ENCODE measurements at regions not wholly inside any gene's neighbourhood (a gene's known extent, or its start where the extent isn't known, plus 50 kb on each side); places are given as distances from the start of the nearest gene placed in this dataset.
"Not testable (repeated sequence)": the region's sequence is repeated elsewhere in the genome, so short reads cannot be mapped to it uniquely, and the experiment has no call there.

DNA sequence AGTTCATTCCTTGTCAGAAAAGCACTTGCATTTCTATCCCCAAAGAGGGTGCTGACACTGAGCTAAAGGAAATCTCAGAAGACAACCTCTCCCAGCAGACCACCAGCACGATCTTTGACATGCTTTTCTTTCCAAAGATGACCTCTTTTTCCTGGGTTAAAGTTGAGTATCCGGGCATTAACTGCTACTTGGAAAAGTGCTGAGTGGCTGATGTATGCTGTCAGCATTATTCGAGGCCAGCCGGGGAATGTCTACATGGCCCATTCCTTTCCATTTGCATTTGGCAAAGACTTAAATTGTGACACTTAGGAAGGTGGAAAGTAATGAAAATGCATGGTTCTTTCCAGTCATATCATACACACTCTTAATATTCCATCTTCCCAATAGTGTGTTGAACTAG, 90.6 kb upstream of the SKAP2 start:
- DNase-seq: no peak

DNA sequence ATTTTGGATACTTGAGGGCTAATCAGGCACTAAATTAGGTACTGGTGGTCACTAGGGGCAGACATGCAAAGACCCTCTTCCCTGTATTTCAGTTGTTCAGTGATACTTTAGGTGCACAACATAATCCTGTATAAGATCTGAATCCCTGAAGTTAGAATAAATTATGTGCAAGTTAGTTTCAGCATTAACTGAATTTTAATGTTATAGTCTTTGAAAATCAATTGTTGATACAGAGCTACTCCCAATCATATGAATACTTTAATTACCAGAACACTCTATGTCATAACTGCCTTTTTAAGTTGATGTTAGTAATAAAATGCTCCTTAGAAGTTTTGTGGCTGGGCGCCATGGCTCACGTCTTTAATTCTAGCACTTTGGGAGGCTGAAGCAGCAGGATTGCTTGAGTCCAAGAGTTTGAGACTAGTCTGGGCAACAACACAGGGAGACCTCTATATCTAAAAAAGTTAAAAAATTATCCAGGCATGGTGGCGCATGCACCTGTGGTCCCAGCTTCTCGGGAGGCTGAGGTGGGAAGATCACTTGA, 87.1 kb upstream of the SKAP2 start:
- no peak for DNase-seq

DNA sequence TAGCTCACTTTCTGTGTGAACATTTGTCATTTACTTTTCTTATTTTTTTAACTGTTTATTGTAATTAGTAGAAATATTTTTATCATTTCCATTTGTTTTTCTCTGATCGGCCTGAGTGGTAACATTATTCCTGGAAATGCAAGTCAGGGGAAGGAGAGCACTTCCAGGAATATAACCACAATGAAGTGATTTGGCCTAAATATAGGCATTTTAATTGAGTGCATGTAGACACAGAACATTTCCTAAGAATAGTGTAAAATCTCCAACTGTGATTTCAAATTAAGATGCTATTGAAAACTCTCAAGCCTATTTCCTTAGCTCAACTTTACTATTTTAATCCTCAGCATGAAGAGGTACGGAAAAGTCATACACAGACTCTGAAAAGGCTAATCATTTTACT, 86.5 kb upstream of the SKAP2 start:
- no peak for DNase-seq

DNA sequence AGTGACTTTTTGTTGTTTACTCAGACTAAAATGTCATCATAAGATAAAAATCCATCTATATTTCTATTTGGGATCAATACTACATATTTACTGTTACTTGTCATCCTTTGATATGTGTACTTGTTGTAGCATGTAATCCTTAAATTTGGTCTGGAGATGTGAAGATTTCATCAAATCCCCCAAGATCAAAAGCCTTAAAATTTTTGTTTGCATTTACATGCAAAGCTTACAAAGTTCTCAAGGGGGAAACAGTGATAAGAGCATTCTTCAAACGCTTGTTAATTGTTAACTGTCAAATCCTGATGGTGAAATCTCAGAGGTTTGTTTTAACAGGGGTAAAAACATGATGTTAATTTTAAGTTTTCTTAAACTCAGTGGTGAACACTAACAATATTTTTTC, 84.9 kb upstream of the SKAP2 start:
- DNase-seq: no peak

DNA sequence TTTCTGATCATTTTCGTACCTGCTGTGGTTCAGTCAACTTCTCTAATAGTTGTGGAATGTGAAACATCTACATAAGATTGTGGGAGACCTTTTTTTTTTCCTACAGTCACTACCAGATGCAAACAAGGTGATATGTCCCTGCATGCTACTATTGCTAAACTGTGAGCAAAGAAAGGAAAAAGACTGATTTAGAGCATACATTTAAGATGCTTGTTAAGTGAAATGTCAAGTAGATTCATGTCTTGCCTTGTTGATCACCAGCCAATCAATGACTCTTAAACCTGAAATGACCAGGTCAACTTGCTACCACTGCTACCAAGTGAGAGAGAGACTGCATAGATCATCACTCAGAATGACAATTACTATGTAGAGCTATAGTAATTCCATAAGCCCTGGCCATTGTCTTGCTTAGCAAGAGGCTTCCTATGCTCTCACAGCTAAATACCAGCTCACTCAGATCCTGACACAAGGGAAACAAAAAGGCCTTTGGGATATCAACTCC, 84.3 kb upstream of the SKAP2 start:
- peak in 1 of 2 experiments; percentile 2 for DNase-seq

DNA sequence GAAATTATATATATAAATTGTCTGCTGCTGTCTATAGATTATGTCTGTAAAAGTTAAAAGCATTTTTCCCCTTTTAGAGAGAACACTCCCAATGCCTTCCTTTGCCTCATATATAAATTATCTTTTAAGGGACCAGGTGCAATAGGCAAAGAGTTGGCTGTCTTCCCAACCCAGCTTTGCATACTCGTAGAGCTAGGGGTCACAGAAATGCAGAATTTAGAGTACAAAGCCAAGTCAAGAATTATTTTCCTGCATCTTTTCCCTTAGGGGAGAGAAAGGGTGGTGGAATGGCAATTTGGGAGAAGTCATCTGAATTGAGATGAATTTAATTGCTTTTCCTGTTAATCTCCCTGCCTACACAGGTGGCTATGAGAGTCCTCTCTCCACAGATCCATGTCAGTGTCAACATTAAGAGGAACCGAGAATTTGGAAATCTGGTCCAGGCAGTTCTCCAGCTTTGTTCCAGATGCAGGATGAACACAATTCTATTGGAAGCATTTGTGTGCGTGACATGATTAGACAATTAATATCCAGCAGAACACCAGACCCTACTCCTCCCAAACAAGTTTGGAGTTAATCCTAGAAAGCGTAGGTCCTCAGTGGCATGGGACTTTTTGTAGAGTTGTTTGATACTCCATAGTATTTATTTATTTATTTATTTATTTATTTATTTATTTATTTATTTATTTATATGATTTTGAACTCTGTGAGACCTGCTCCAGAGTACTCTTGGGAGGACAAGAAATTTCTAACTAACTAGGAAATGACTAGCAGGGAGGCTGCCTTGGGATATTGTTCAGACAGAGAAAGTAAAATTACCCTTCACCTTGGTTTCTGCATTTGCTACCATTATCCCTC, 80.3 kb upstream of the SKAP2 start:
- DNase-seq: peak; percentile 7 to 43

DNA sequence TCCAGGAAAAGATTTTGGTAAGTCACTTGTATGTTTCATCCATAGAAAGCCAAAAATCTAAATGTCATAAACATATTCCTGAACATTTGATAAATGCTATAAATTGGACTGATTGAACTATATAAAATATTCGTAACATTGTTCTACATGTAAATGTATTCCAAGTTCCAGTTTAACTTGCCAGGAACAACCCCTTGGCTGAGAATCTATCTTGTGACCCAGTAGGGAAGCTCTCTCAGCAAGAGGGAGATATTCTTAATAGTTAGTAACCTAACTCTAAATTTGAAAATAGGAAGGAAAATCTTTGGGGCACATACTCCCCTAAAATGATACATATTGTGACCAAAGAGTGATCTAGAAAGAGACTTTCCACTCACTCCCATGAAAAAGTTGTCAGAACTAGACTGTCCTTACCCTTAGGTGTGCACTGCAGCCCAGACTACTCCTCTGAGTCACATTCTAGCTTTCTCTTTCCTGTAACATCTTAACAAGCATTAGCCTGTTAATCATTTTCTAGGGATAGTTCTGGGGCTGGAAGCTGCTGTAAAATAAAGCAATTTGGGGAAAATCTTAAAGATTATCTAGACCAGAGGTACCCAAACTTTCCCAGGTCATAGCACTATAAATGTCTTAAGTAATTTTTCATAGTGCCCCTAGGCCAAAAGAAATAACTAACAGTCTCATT, 73.7 kb upstream of the SKAP2 start:
- DNase-seq: no peak

DNA sequence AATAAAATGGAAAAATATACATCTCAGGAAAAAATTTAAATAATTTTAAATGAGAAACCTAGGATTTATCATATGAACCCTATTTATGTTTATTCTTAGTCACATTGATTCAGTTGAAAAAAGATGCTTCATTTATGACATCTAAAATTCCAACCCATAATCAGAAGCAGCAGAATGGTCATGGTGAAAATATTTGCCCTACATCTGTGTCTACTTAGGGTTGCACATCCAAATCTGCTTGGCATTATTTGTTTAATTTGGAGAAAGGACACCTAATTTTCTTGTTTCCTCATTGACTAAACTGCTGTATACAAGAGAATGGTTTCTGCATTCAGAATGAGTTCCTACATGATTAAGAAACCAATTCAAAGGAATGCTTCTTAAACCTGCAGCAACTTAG, 72.9 kb upstream of the SKAP2 start:
- no peak for DNase-seq

DNA sequence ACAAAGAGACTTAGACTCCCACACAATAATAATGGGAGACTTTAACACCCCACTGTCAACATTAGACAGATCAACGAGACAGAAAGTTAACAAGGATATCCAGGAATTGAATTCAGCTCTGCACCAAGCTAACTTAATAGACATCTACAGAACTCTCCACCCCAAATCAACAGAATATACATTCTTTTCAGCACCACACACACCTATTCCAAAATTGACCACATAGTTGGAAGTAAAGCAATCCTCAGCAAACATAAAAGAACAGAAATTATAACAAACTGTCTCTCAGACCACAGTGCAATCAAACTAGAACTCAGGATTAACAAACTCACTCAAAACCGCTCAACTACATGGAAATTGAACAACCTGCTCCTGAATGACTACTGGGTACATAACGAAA, 68.2 kb upstream of the SKAP2 start:
- DNase-seq: not testable (repeated sequence)

DNA sequence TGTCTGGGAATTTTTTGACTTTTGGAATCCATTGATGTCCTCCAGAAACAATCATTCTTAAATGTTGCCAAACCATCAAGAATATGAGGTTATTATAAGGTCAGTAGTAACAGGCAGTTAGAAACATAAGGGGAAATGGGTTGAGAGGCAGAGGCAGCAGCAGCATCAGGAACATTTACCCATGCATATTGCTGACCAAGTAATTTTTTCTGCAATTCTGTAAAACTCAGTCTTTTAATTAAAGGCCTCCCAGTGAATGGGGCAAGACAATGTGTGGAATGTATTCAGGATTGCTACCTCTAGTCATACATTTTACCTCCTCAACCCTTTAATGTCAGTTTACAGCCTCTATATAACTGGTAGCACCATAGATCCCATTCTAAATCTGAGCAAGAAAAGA, 66.5 kb upstream of the SKAP2 start:
- no peak for DNase-seq

DNA sequence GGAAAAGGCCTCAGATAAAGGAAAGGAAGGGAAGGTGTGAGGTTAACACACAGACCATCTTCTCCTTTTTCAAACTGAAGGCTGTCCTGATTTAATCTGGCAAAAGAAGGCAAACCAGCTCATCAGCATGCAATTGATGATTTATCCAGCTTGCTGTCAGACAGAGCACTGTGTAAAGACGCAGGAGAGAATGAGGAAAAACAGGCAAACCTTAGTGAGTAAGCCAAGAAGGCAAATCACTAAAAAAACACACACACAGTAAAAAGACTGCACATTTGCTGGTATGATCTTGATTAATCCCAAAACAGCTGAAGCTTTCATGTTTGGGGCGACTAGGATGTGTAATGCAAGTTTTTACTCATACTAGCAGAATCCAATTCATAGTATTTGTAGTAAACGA, 65.8 kb upstream of the SKAP2 start:
- no peak for DNase-seq

DNA sequence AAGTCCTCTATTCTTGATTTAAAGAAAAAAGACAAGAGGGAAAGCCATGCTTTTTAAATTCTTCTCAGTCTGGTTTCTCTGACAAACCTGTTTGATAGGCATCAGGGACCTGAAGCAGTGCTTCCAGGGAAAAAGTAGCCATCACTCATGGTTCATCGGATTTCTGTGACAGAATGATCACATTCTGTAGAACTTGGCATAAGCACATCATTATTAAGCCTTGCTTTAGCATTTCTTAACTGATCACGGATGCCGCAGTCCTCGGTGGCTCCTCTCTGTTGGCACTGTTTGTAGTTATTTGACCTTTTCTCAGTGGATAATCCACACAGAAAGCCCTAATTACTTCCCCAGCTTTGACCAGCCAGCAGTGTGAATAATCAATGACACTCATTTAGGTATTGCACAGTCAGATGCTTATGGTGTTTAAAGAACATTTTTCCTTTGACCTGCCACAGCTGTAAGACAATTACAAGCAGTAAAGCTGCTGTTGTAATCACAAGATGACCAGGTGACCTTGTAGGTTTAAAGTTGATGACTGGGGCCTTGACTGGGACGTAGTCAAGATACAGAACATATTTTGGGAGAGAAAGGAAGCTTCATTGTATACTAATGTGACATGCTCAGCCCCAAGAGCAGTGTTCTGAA, 64.4 kb upstream of the SKAP2 start:
- no peak for DNase-seq

DNA sequence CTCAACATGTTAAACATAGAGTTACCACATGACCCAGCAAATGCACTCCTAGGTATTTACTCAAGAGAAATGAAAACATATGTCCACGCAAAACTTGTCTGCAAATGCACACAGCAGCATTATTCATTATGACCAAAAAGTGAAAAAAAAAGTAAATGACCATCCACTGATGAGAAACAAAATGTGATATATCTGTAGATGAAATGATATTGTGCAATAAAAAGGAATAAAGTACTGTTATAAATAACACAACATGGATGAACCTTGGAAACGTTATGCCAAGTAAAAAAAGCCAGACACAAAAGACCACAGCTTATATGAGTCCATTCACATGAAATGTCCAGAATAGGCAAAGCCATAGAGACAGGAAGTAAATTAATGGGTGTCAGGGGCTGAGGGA, 61.4 kb upstream of the SKAP2 start:
- DNase-seq: no peak

DNA sequence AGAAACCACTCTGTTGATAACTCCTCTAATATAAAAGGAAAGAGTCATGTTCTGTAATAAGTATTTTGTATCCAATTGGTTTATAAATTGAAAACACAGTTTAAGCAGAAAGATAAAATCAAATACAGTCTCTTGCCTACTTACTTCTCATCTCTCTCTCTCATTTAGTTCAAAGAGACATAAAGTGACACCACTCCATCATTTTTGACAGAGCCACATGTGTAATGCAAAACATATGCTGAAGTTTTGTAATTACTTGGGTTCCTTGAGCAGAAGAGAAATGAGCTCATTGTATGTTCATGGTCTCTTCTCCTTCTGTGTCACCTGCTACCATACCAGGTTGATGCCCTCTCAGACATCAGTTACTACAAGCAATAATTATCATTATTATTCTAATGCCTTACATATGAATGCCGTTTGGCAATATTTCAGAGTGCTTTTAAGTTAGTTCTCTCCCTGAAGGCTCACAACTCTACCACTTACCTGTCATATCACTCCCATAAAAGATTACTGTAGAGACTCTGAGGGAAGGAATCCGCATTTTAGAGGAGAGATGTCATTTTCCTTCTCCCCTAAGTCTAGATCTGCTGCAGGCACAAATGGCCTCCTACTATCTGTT, 59.9 kb upstream of the SKAP2 start:
- DNase-seq: no peak

DNA sequence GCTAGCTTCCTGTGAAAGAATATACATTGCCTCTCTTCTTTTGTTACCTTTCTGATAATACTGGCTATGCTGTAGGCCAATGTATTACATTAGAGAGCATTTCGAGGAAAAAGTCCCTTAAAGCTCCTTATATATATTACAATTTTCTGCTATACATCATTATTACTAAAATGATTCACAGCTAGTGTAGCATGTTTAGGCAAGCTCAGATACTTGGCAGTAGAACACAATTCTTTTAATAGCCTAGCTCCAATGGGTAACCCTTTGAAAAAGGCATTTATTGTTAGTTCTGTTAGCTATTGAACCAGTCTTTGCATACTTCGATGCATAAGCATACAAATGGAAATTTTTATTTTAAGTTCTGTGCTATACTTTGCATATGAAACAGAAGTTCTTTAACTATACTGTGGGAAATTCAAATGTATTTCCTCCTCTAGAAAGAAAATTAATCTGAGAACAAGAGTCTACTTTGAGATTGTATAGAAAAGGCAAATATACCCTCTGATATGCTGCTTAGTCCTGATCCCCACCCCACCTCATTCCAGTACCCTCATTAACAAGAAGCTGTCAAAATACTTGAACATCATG, 55.6 kb upstream of the SKAP2 start:
- DNase-seq: no peak

DNA sequence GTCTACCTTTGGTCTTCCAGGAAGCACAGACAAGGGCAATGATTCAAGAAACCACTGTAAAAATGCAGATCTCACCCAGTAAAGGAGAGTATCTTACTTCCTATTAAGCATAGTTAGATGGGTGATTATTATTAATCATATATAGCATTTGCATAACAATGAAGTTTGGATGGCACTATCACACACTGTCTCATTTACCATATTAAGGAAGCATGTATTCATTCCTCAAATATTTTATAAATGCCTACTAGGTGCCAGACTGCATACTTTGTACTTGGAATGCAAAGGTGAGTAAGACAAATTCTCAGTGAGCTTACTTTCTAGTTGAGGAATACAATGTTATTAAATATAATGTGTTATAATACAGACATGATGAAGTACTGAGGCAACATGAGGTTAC, 53.9 kb upstream of the SKAP2 start:
- DNase-seq: no peak

DNA sequence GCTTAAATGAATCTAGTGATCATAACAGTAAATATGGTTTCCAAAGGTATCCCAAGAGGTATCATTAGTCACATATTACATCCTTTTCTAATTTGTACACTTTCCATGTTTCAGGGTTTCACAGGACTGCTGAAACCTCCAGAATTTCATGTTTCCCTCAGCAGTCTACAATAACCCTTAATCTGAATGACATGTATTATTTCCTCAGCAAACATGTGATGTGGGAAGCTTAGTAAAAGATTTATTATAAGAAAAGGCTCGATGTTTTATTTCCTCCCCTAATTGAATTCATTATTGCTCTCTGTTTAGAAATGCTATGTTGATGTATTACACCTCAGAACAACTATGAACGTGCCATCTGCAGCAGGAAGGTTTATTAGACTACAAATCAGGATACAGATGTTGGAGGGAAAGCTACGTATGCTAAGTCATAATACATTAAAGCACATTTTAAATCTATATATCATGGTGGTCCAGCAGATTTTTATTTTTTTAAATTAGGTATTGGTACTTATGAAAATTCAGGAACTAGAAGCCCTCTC, 52.5 kb upstream of the SKAP2 start:
- no peak for DNase-seq

DNA sequence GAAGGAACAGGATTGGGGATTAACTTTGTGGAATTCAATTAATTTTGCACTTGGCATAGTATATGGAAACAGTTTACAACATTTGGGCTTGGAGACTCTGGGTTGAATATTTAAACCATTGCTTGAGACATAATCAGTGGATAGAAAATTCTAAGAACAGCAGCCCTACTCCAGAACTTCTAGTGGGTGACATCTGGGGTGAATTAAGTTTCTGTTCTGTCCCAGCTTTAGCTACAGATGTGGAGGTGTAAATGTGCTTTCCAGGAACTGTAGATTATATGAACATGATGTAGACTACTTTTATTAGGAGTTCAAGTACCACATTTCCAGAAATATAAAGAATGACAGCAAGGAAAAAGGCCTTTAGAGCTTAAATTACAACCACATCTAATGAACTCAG, 51.9 kb upstream of the SKAP2 start:
- no peak for DNase-seq
